Adrenal gland (tissue), 5 donors: ENCODE measurements at regions not wholly inside any gene's neighbourhood (a gene's known extent, or its start where the extent isn't known, plus 50 kb on each side); places are given as distances from the start of the nearest gene placed in this dataset.

Source experiments
- CTCF ChIP-seq, 6 experiments: fragments of 450-650 bp in 4 of 6; fragments of 200-600 bp in 2 of 6; sonication (generic) in 1 of 6; IDR thresholded peaks; 1 replicate in 5 of 6; 2 replicates in 1 of 6; pipeline versions ENCODE4 v1.5.1 to v1.8.0; 2016 to 2021; ENCODE audit warnings: antibody characterized with exemption in 6 of 6, mild to moderate bottlenecking in 2 of 6, moderate library complexity in 1 of 6
- POLR2A ChIP-seq, 2 donors: fragments of 450-650 bp; IDR thresholded peaks; one replicate each; pipeline ENCODE4 v1.6.1; 2017; ENCODE audit warnings: antibody characterized with exemption in 2 of 2, mild to moderate bottlenecking in 2 of 2, moderate library complexity in 1 of 2
- donor health status: DM: no; HTN: no; CAD: no.

- TF ChIP-seq CTCF (IDR thresholded peaks at IDR 0.05): no peak
- no peak for TF ChIP-seq POLR2A (IDR thresholded peaks at IDR 0.05)
These were observed 57.9 kb downstream of the OTOR start for GRCh38 chr20:16806061-16806460.
